ENCODE measurements at regions not wholly inside any gene's neighbourhood (a gene's known extent, or its start where the extent isn't known, plus 50 kb on each side); places are given as distances from the start of the nearest gene placed in this dataset.

DNA sequence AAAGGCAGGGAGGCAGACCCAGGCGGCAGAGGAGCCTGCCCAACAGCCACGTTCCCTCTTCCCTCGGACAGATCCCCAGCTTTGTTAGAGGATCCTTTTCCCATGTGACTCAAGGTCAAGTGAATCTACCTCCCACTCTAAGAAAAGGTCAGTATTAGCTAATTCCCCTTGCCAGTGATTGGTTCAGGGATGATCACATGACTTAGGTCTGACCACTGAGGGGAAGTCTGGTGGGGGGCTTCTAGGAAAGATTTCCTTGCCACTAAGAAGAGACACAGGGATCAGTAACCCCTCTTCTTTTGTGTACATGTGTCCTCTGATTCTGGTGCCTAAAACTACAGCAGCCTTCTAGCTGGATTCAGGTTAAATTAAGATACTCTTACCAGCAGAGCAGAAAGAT is 266.3 kb upstream of the NSMCE3 start:
- H3K4me2 ChIP-seq = no peak overlapping the region
- peaks cover 0 to 5% (median 0%) of the 10 kb centered on the region in 10 experiments; a peak in 1 of 20 replicates for H3K4me1 ChIP-seq
- TF ChIP-seq Cebpa-rat (IDR thresholded peaks at IDR 0.05) = no peak
- H3K36me3 ChIP-seq = no peaks in the 10 kb centered on the region
- no peak overlapping the region for H3K27ac ChIP-seq
- H3K9ac ChIP-seq = no peak overlapping the region
- H3K4me3 ChIP-seq = no peak overlapping the region
- no peaks in the 10 kb centered on the region for H3K9me3 ChIP-seq (replicated peaks in 1 of 11)
- H4K20me1 ChIP-seq = no peaks in the 10 kb centered on the region
- H3K27me3 ChIP-seq = no peaks in the 10 kb centered on the region

DNA sequence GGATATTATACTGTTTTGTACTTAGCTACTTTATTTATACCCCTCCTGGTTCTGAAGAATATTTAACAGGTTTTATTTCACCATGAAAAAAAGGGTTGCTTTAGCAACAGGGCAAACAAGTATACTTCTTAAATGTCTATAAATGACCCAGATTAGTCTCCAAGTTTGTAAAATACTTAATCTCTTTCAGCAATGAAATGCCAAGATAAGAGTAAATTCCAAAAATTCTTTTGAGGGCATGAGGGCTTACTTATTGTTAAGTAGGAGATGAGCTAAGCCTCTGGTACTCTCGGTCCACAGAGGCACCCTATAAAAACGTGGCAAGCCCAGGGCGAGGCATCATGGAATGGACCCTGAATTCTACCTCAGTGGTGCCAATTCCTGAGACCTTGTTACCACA is 264.8 kb upstream of the NSMCE3 start:
- Histone ChIP-seq H3K4me2 (no peak overlapping the region), H3K4me3 (no peak overlapping the region), H3K4me1 (no peaks in the 10 kb centered on the region), H3K9ac (no peak overlapping the region), H3K27me3 (no peaks in the 10 kb centered on the region), H3K27ac (no peak overlapping the region), H3K9me3 (replicated peaks in 1 of 11) (no peaks in the 10 kb centered on the region), H4K20me1 (no peaks in the 10 kb centered on the region), H3K36me3 (no peaks in the 10 kb centered on the region)
- TF ChIP-seq Cebpa-rat (IDR thresholded peaks at IDR 0.05) = no peak

DNA sequence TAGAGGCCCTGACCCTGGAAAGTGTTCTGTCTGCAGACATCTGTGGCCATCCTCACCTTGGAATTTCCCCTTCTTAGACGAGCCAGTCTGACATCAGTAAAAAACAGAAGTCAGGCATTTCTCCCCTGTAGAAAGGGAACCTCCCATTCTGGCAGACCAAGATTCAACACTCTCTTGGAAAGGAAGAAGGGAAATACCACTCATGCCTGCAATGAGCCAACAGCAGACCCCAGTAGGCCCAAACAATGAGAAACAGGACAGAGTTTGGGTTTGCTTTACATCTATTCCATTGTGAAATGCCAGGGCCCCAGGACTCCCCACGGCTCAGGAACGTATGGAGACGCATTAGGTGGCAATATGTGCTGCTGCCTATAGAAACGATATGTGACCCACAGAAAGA is 264.0 kb upstream of the NSMCE3 start:
- Histone ChIP-seq H3K36me3 (no peaks in the 10 kb centered on the region), H3K4me2 (no peak overlapping the region), H3K9me3 (replicated peaks in 1 of 11) (no peaks in the 10 kb centered on the region), H4K20me1 (no peaks in the 10 kb centered on the region), H3K4me3 (no peak overlapping the region), H3K9ac (no peak overlapping the region), H3K27ac (no peak overlapping the region), H3K4me1 (no peaks in the 10 kb centered on the region), H3K27me3 (no peaks in the 10 kb centered on the region)
- TF ChIP-seq Cebpa-rat (IDR thresholded peaks at IDR 0.05) = no peak

DNA sequence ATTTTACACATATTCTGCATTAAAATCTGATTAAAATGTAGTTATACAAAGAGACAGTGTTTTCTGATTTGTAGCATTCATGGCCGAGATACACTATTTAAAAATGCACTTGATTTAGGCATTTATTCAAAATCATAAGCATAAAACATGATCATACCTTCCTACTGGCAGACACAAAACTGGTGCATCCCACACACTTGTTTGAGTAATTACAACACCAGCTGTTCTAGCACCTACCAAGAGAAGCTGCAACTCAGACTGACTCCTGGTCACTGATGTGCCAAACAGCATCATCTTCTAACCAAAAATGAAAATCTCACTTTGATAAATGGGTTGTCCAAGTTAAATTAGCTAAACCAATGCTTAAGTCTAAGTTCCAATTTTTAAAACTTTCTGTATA is 262.7 kb upstream of the NSMCE3 start:
- no peaks in the 10 kb centered on the region for H3K4me1 ChIP-seq
- no peak overlapping the region for H3K4me3 ChIP-seq
- H3K27me3 ChIP-seq = no peaks in the 10 kb centered on the region
- no peak overlapping the region for H3K4me2 ChIP-seq
- H3K9ac ChIP-seq = no peak overlapping the region
- no peaks in the 10 kb centered on the region for H4K20me1 ChIP-seq
- H3K27ac ChIP-seq = no peak overlapping the region
- no peaks in the 10 kb centered on the region for H3K9me3 ChIP-seq (replicated peaks in 1 of 11)
- no peak for TF ChIP-seq Cebpa-rat (IDR thresholded peaks at IDR 0.05)
- H3K36me3 ChIP-seq = no peaks in the 10 kb centered on the region

DNA sequence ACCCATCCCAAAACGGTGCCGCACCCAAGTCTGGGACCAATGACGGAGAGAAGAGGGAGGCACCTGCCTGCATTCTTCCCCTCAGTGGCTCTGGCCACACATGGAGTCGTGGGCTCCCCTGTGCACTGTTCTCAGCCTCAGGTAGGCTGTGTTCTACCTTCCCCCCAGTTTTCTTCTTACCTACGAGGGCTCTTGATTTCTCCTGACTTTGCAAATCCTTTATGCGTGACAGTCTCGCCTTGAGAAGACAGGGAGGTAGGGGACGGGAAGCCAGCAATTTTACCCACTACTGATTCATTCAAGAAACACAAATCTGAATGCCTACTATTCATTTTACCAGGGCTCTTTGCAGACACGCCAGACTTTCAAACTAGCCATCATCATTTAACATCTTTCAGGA is 261.3 kb upstream of the NSMCE3 start:
- H3K27me3 ChIP-seq = no peaks in the 10 kb centered on the region
- H3K9ac ChIP-seq = no peak overlapping the region
- H3K36me3 ChIP-seq = no peaks in the 10 kb centered on the region
- no peak overlapping the region for H3K4me2 ChIP-seq
- no peaks in the 10 kb centered on the region; a peak in 2 of 20 replicates for H3K4me1 ChIP-seq
- H3K27ac ChIP-seq = no peak overlapping the region
- H3K9me3 ChIP-seq (replicated peaks in 1 of 11) = no peaks in the 10 kb centered on the region
- no peaks in the 10 kb centered on the region for H4K20me1 ChIP-seq
- no peak overlapping the region for H3K4me3 ChIP-seq
- TF ChIP-seq Cebpa-rat (IDR thresholded peaks at IDR 0.05) = no peak

DNA sequence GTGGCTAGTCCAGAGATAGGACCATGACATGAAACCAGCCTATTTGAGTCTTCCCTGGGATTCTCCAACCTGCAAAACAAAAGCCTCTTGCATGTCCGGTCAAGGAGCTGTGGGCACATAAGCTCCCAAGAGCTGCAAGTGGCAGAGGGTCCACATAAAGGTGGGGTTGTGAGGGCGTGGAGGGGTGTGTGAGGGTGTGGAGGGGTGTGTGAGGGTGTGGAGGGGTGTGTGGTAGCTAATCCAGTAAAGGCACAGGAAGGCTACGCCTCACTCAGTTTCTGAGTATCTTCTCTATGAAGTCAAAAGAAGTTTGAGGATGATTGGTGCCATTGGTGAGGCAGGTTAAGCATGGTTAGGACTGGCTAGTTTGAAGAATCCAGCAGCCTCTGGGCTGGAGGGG is 259.4 kb upstream of the NSMCE3 start:
- H3K36me3 ChIP-seq = no peaks in the 10 kb centered on the region
- no peaks in the 10 kb centered on the region for H3K27me3 ChIP-seq
- no peak for TF ChIP-seq Cebpa-rat (IDR thresholded peaks at IDR 0.05)
- no peak overlapping the region for H3K27ac ChIP-seq
- no peak overlapping the region for H3K4me2 ChIP-seq
- no peaks in the 10 kb centered on the region; a peak in 2 of 20 replicates for H3K4me1 ChIP-seq
- H4K20me1 ChIP-seq = no peaks in the 10 kb centered on the region
- H3K9me3 ChIP-seq (replicated peaks in 1 of 11) = no peaks in the 10 kb centered on the region
- no peak overlapping the region for H3K9ac ChIP-seq
- no peak overlapping the region for H3K4me3 ChIP-seq

DNA sequence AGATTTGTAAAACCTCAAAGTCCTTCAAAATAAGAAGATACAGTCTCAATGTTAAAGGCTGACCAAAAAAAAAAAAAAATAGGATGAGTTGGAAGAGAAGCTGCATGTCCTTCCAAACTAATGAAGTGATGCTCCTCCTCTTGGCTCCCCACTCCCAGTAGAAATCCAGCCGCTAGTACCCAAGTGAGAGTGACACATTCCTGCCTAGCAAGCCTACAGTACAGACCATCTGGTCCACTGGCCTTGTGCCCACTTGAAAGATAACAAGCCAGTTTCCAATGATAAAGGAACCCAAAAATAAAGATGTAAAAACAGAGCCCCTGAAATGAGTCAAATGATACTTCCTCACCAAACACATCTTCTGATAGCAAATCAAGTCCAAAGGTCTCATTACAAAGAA is 258.7 kb upstream of the NSMCE3 start:
- Histone ChIP-seq H3K4me1 (no peaks in the 10 kb centered on the region; a peak in 2 of 20 replicates), H3K4me2 (no peak overlapping the region), H3K9me3 (replicated peaks in 1 of 11) (no peaks in the 10 kb centered on the region), H3K4me3 (no peak overlapping the region), H3K36me3 (no peaks in the 10 kb centered on the region), H3K27ac (no peak overlapping the region), H4K20me1 (no peaks in the 10 kb centered on the region), H3K27me3 (no peaks in the 10 kb centered on the region), H3K9ac (no peak overlapping the region)
- TF ChIP-seq Cebpa-rat (IDR thresholded peaks at IDR 0.05) = no peak

DNA sequence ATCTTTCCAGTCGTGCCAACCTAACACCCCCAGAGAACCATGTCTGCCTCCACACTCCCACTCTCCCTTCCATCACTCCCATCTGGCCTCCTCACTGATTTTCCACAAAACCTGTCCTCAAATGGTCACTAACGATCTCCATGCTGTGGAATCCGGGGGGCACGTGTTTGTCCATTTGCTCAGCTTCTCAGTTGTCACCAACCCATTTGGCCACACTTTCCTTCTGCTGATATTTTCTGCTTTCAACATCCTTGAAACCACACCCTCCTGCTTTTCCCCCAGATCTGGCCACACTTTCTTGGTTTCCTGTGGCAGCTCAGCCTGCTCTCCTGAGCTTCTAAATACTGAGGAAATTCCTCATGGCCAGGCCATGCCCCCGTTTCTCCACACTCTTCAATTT is 257.2 kb upstream of the NSMCE3 start:
- no peak for TF ChIP-seq Cebpa-rat (IDR thresholded peaks at IDR 0.05)
- H3K4me1 ChIP-seq = peaks cover 0 to under 1% (median 0%) of the 10 kb centered on the region in 10 experiments; a peak in 3 of 20 replicates
- H3K36me3 ChIP-seq = no peaks in the 10 kb centered on the region
- H3K9me3 ChIP-seq (replicated peaks in 1 of 11) = no peaks in the 10 kb centered on the region
- H4K20me1 ChIP-seq = no peaks in the 10 kb centered on the region
- H3K4me3 ChIP-seq = no peak overlapping the region
- no peak overlapping the region for H3K4me2 ChIP-seq
- H3K27ac ChIP-seq = no peak overlapping the region
- H3K9ac ChIP-seq = no peak overlapping the region
- H3K27me3 ChIP-seq = no peaks in the 10 kb centered on the region

DNA sequence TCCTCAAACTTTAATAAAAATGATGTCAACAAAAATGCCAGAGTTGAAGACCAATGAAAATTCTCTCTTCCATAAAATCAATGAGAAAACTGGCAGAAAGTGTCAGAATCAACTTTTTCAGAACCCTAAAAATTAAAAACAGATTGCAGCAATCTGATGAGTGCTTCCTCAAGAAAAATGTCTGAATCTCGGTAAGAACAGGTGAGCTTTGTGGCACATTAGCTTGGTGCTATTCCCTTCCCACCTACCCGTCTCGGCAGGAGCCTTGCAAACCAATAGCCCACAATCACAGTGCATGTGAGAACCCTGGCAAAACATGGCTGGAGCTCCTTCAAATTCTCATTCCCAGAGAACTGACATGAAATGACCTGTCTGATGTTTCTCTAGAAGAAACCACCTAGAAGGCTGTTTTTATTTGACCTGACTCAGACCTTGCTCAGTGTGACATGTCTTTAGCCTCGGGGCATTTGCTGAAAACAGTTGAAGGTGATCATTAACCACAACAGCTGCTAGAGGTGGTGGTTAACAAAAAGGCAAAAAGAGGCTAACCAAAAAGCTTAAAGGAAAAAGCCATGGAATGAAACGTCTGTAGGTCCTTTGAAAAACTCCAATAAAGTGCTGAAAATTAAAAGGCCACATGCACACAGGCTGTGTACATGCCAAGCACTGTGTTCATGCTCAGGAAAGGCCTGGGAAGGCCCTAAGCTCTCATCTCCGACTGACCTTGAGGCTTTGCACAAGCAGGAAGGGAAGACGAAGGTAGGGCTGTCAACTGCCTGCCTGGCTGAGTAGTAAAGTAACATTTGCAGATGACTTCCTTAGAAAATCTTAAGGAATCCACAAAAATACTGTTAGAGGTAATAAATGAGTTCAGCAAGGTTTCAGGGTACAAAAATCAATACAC is 253.0 kb upstream of the NSMCE3 start:
- H3K4me3 ChIP-seq = no peak overlapping the region
- no peaks in the 10 kb centered on the region for H3K36me3 ChIP-seq
- peaks cover 0 to 14% (median 8%) of the 10 kb centered on the region in 10 experiments; a peak in 14 of 20 replicates for H3K4me1 ChIP-seq
- H3K4me2 ChIP-seq = no peak overlapping the region
- TF ChIP-seq Cebpa-rat (IDR thresholded peaks at IDR 0.05) = no peak
- H3K27ac ChIP-seq = no peak overlapping the region
- H3K27me3 ChIP-seq = no peaks in the 10 kb centered on the region
- H3K9me3 ChIP-seq (replicated peaks in 1 of 11) = peaks cover 9 to 13% (median 11%) of the 10 kb centered on the region in 11 experiments; a peak in 16 of 22 replicates
- H4K20me1 ChIP-seq = no peaks in the 10 kb centered on the region
- no peak overlapping the region for H3K9ac ChIP-seq

DNA sequence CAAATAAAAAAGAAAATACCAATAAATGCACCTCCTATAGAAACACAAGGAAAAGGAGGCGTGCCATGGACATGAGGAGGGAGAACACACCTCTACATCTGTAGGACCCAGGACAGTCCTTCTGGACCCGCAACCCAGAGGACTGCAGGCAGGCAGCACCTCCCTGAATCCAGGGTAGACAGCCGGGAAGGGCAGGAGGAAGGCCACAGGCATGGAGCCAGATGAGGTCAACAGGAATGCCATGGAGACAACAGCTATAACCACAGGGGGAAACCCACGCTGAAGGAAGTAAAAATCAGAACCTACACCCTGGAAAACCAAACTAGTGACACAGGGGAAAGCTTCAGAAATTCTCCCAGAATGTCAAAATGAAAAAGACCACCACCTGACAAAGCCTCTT is 248.8 kb upstream of the NSMCE3 start:
- Histone ChIP-seq H3K36me3 (no peaks in the 10 kb centered on the region), H3K4me1 (peaks cover 8 to 26% (median 17%) of the 10 kb centered on the region in 10 experiments; a peak in 19 of 20 replicates), H3K4me2 (peak overlapping the region in 5 of 11 experiments; percentile 0 to 33 (median 20); a peak in 6 of 22 replicates), H3K27me3 (no peaks in the 10 kb centered on the region), H3K9ac (no peak overlapping the region), H4K20me1 (no peaks in the 10 kb centered on the region), H3K4me3 (no peak overlapping the region), H3K27ac (no peak overlapping the region), H3K9me3 (replicated peaks in 1 of 11) (peaks cover 9 to 13% (median 11%) of the 10 kb centered on the region in 11 experiments; a peak in 16 of 22 replicates)
- no peak for TF ChIP-seq Cebpa-rat (IDR thresholded peaks at IDR 0.05)
